ENCODE measurements at regions not wholly inside any gene's neighbourhood (a gene's known extent, or its start where the extent isn't known, plus 50 kb on each side); places are given as distances from the start of the nearest gene placed in this dataset.

DNA sequence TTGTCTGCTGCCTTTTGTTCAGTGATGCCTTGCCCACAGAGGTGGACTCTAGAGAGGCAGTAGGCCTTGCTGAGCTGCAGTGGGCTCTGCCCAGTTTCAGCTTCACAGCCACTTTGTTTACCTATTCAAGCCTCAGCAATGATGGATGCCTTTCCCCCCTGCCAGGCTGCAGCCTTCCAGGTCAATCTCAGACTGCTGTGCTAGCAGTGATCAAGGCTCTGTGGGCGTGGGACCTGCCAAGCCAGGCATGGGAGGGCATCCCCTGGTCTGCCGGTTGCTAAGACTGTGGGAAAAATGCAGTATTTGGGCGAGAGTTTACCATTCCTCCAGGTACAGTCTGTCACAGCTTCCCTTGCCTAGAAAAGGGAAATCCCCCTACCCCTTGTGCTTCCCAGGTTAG is 175.2 kb upstream of the PBDC1 start:
- in situ Hi-C loops (cut with HindIII; ENCODE audit: extremely low pct_ligation_motif_present, low pct_unique_long_range_greater_than_20kb), result no loop called here
- Histone ChIP-seq H3K9me3 (ENCODE audit: low read length) (no peaks in the 10 kb centered on the region), H4K20me1 (ENCODE audit: insufficient read depth, low read length) (no peaks in the 10 kb centered on the region), H3K4me3 (replicated peaks in 1 of 3; ENCODE audit: insufficient read depth in 1 of 3, low read depth in 2 of 3, low read length in 3 of 3) (no peak overlapping the region), H3K36me3 (replicated peaks in 1 of 2; ENCODE audit: control insufficient read depth in 1 of 2, insufficient read depth in 2 of 2, low read length in 2 of 2) (no peaks in the 10 kb centered on the region), H3K4me2 (ENCODE audit: low read depth, low read length) (no peak overlapping the region), H3K4me1 (ENCODE audit: insufficient read depth, low read length) (no peaks in the 10 kb centered on the region), H3K27ac (ENCODE audit: extremely low read length, insufficient read depth, low read length) (no peak overlapping the region), H3K27me3 (ENCODE audit: control insufficient read depth in 1 of 2, insufficient read depth in 2 of 2, low read length in 2 of 2) (no peaks in the 10 kb centered on the region), H3K79me2 (ENCODE audit: insufficient read depth, low read length) (no peaks in the 10 kb centered on the region), H2AFZ (ENCODE audit: low read length) (no peak overlapping the region), H3K9ac (ENCODE audit: insufficient read depth, low read depth, low read length) (no peak overlapping the region)
- WGBS (ENCODE audit: low lambda C conversion rate), result no CpG with 5 or more reads among the region's 3 CpGs
- no TSS peak for BruUV-seq (replicated peaks)
- DNase-seq (ENCODE audit: low spot score) (no peak), FAIRE-seq (no peak), ATAC-seq (no peak)
- intact Hi-C loops (cut with micrococcal nuclease; ENCODE audit: unreplicated experiment), result no loop called here
- POLR2A ChIA-PET, result no interaction called here
- CTCF ChIA-PET (ENCODE audit: low intra/inter-chr PET ratio, low total read pairs), result no interaction called here
- TF ChIP-seq GTF2F1 (IDR thresholded peaks at IDR 0.05; ENCODE audit: low read length) (no peak), PCBP1 (IDR thresholded peaks at IDR 0.05; ENCODE audit: borderline replicate concordance, low read depth, low read length) (no peak), ZFP82 (CRISPR knock-in tag; IDR thresholded peaks at IDR 0.05; ENCODE audit: borderline replicate concordance) (no peak)
- TF ChIP-seq, protein P1, sequence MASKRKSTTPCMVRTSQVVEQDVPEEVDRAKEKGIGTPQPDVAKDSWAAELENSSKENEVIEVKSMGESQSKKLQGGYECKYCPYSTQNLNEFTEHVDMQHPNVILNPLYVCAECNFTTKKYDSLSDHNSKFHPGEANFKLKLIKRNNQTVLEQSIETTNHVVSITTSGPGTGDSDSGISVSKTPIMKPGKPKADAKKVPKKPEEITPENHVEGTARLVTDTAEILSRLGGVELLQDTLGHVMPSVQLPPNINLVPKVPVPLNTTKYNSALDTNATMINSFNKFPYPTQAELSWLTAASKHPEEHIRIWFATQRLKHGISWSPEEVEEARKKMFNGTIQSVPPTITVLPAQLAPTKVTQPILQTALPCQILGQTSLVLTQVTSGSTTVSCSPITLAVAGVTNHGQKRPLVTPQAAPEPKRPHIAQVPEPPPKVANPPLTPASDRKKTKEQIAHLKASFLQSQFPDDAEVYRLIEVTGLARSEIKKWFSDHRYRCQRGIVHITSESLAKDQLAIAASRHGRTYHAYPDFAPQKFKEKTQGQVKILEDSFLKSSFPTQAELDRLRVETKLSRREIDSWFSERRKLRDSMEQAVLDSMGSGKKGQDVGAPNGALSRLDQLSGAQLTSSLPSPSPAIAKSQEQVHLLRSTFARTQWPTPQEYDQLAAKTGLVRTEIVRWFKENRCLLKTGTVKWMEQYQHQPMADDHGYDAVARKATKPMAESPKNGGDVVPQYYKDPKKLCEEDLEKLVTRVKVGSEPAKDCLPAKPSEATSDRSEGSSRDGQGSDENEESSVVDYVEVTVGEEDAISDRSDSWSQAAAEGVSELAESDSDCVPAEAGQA (IDR thresholded peaks at IDR 0.05; ENCODE audit: low read depth), result no peak
- TF ChIP-seq, protein P1 (CRISPR knock-in tag; IDR thresholded peaks at IDR 0.05; ENCODE audit: borderline replicate concordance), result no peak

Measured in HepG2 (cell line).